Spleen (tissue), 11 donors: ENCODE measurements at regions not wholly inside any gene's neighbourhood (a gene's known extent, or its start where the extent isn't known, plus 50 kb on each side); places are given as distances from the start of the nearest gene placed in this dataset.

Experiments
- DNase-seq: peaks from one replicate; pipeline ENCODE4 v3.0.0-alpha.2; 2020
- H3K27ac ChIP-seq, 8 donors: fragments of 200-600 bp; sonication (generic) in 7 of 8; 1 replicate in 4 of 8; 2 replicates in 4 of 8; pipeline versions ENCODE4 v1.5.0 to v1.8.0; 2016 to 2021; ENCODE audit warnings: inconsistent platforms in 4 of 8, mild to moderate bottlenecking in 4 of 8, moderate library complexity in 1 of 8
- H3K27me3 ChIP-seq, 7 donors: fragments of 200-600 bp; sonication (generic) in 6 of 7; replicated peaks in 1 of 7; 1 replicate in 4 of 7; 2 replicates in 3 of 7; pipeline versions ENCODE4 v1.5.0 to v1.8.0; 2016 to 2021; ENCODE audit warnings: inconsistent platforms in 3 of 7, mild to moderate bottlenecking in 1 of 7
- H3K36me3 ChIP-seq, 6 donors: fragments of 200-600 bp; sonication (generic) in 5 of 6; 1 replicate in 4 of 6; 2 replicates in 2 of 6; pipeline versions ENCODE4 v1.5.0 to v1.8.0; 2016 to 2021; ENCODE audit warnings: inconsistent platforms in 2 of 6
- H3K4me1 ChIP-seq, 6 donors: fragments of 200-600 bp; sonication (generic) in 5 of 6; 1 replicate in 3 of 6; 2 replicates in 3 of 6; pipeline versions ENCODE4 v1.5.0 to v1.8.0; 2016 to 2021; ENCODE audit warnings: inconsistent platforms in 3 of 6
- H3K4me3 ChIP-seq, 8 donors: fragments of 200-600 bp; sonication (generic) in 7 of 8; 1 replicate in 4 of 8; 2 replicates in 4 of 8; pipeline versions ENCODE4 v1.5.0 to v1.8.0; 2016 to 2021; ENCODE audit warnings: inconsistent platforms in 4 of 8, mild to moderate bottlenecking in 4 of 8, moderate library complexity in 2 of 8
- H3K9me3 ChIP-seq, 8 donors: fragments of 200-600 bp; sonication (generic) in 7 of 8; 1 replicate in 4 of 8; 2 replicates in 4 of 8; pipeline versions ENCODE4 v1.5.0 to v1.8.0; 2016 to 2021; ENCODE audit warnings: inconsistent platforms in 4 of 8
- POLR2A ChIP-seq, 3 donors: fragments of 450-650 bp; IDR thresholded peaks; one replicate each; pipeline ENCODE4 v1.5.1; 2017; ENCODE audit warnings: antibody characterized with exemption in 3 of 3, mild to moderate bottlenecking in 1 of 3
- POLR2AphosphoS5 ChIP-seq, 3 donors: sonication (generic); formaldehyde crosslinking; IDR thresholded peaks; one replicate each; pipeline ENCODE4 v1.5.1; 2017; ENCODE audit warnings: antibody characterized with exemption in 3 of 3
- WGBS, 5 donors: extraction: QIAGEN DNeasy Blood & Tissue Kit in 3 of 5; methylation state at CpG; one replicate each; pipeline versions ENCODE4 v1.1.5 to v1.1.7; 2013 to 2018; 5-methylcytosine and 5-hydroxymethylcytosine counted together
- intact Hi-C: fragments of 100-400 bp; cut with DNase I; formaldehyde crosslinking; loops from one replicate; pipeline ENCODE4 v1.15.0; 2023; ENCODE audit warnings: low total_unique reads
- TF ChIP-seq, protein P1 (sequence below), 11 experiments: fragments of 200-600 bp in 7 of 11; fragments of 450-650 bp in 4 of 11; sonication (generic) in 4 of 11; IDR thresholded peaks in 8 of 11; conservative IDR thresholded peaks in 3 of 11; 1 replicate in 7 of 11; 2 replicates in 4 of 11; pipeline versions ENCODE4 v1.4.0 to v1.8.0; 2016 to 2021; ENCODE audit warnings: antibody characterized with exemption in 11 of 11, inconsistent platforms in 4 of 11, mild to moderate bottlenecking in 1 of 11
- donor health status: healthy with polysubstance abuse.
- donor health status: DM: no; HTN: no; CAD: no; lungs with moderate emphysema.
- donor health status: DM: no; HTN: no; CAD: no.
- donor health status: Bipolar disorder and iron deficiency.
- donor health status: healthy.
- donor health status: DM: no; HTN: no; CAD: no.
- donor health status: DM: yes; HTN: yes; CAD: no.

DNA sequence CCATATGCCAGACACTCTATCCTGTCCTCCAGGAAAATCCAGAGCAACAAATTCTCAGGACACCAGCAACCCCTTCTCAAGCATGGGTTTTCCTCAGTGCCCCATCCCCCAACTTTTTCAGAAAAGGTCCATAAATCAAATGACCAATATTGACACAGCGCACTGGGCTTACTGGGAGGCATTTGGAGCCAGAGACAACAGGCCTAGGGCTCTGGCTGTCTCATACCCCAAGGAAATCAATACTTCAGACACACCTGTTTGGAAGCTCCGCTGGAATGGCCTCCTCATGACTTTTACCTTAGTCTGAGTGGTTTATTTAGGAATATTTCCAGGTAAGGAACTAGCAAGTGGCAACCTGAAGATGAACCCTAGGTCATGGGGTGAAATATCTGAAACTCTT, 66.9 kb upstream of the TNR start:
- no peak for DNase-seq
- Histone ChIP-seq H3K36me3 (no peaks in the 10 kb centered on the region), H3K27me3 (peaks cover 0 to 8% (median 0%) of the 10 kb centered on the region in 7 donors), H3K9me3 (peaks cover 0 to 9% (median 0%) of the 10 kb centered on the region in 8 donors), H3K27ac (no peak overlapping the region), H3K4me1 (no peaks in the 10 kb centered on the region), H3K4me3 (no peak overlapping the region)
- 80 to 90% (median 86%) methylated on average over 2 of the region's 2 CpGs for WGBS, 5 donors
- TF ChIP-seq, protein P1, sequence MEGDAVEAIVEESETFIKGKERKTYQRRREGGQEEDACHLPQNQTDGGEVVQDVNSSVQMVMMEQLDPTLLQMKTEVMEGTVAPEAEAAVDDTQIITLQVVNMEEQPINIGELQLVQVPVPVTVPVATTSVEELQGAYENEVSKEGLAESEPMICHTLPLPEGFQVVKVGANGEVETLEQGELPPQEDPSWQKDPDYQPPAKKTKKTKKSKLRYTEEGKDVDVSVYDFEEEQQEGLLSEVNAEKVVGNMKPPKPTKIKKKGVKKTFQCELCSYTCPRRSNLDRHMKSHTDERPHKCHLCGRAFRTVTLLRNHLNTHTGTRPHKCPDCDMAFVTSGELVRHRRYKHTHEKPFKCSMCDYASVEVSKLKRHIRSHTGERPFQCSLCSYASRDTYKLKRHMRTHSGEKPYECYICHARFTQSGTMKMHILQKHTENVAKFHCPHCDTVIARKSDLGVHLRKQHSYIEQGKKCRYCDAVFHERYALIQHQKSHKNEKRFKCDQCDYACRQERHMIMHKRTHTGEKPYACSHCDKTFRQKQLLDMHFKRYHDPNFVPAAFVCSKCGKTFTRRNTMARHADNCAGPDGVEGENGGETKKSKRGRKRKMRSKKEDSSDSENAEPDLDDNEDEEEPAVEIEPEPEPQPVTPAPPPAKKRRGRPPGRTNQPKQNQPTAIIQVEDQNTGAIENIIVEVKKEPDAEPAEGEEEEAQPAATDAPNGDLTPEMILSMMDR (IDR thresholded peaks at IDR 0.05 in 8 of 11, conservative IDR thresholded peaks at IDR 0.05 in 3 of 11) = no peak
- TF ChIP-seq POLR2A (IDR thresholded peaks at IDR 0.05) = no peak
- no peak for TF ChIP-seq POLR2AphosphoS5 (IDR thresholded peaks at IDR 0.05)
- intact Hi-C loops = no loop called here

DNA sequence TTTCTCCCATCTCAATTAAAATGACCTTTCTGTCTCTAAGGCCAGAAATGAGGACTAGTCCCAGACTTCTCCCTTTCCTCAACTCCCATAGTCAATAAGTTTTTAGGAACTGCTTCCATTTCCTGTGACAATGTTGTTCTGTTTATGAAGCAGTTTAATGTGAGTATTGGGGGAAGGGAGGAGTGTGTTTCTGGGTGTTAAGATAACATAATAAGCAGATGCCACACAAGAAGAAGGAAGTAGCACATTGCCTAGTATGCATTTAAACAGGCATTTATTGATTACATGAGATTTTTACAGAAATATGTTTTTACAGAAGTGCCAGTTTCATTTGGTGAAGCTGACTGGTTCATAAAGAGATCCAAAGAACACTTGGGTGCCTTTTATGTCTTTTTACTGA, 65.6 kb upstream of the TNR start:
- no peak overlapping the region for H3K4me3 ChIP-seq
- DNase-seq = no peak

DNA sequence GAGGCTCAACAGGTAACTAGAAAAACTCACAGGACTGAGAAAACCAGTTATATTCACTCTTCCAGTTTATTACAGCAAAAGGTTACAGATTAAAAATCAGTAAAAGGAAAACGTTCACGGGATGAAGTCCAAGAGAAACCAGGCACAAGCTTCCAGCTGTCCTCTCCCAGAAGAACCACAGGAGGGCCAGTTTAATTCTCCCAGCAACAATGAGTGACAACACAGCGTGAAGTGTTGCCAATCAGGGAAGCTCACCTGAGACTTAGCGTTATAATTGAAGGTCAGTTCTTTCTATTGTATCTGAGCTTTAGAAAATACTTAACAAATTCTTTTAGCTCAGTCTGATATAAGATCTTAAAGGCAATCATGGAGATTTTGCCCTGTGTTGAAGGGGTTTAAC, 65.2 kb upstream of the TNR start:
- Histone ChIP-seq H3K27ac (no peak overlapping the region), H3K4me1 (no peaks in the 10 kb centered on the region), H3K9me3 (peaks cover 0 to 9% (median 0%) of the 10 kb centered on the region in 8 donors), H3K36me3 (no peaks in the 10 kb centered on the region), H3K4me3 (no peak overlapping the region), H3K27me3 (peaks cover 0 to 8% (median 0%) of the 10 kb centered on the region in 7 donors)
- DNase-seq = no peak
- WGBS, 5 donors = 58 to 80% (median 75%) methylated on average over 4 of the region's 4 CpGs
- TF ChIP-seq, protein P1 (IDR thresholded peaks at IDR 0.05 in 8 of 11, conservative IDR thresholded peaks at IDR 0.05 in 3 of 11) = no peak
- TF ChIP-seq POLR2A (IDR thresholded peaks at IDR 0.05) (no peak), POLR2AphosphoS5 (IDR thresholded peaks at IDR 0.05) (no peak)
- intact Hi-C loops = no loop called here

More for the DNA sequence above, 65.6 kb upstream of the TNR start:
- Histone ChIP-seq H3K27me3 (peaks cover 0 to 8% (median 0%) of the 10 kb centered on the region in 7 donors), H3K9me3 (peaks cover 0 to 9% (median 0%) of the 10 kb centered on the region in 8 donors), H3K27ac (no peak overlapping the region), H3K36me3 (no peaks in the 10 kb centered on the region), H3K4me1 (no peaks in the 10 kb centered on the region)
- intact Hi-C loops = no loop called here
- TF ChIP-seq POLR2AphosphoS5 (IDR thresholded peaks at IDR 0.05) (no peak), POLR2A (IDR thresholded peaks at IDR 0.05) (no peak)
- TF ChIP-seq, protein P1 (IDR thresholded peaks at IDR 0.05 in 8 of 11, conservative IDR thresholded peaks at IDR 0.05 in 3 of 11) = no peak

DNA sequence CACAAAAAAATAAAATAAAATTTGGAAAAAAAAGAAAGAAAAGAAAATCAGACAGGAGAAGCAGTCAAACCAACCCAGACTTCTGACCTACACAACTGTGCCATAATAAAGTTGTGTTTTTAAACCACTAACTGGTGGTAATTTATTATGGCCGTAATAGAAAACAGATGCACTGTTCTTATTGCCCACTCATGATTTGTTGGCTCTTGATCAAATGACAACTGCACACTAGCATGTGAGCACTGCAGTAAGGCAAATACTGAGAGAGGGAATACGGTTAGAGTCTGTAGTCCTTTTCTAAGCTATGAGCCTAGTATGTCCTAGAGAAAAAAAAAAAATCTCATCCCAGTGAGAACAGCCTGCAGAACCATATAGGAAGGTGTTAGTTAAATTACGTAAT, 61.2 kb upstream of the TNR start:
- Histone ChIP-seq H3K27ac (no peak overlapping the region), H3K9me3 (no peaks in the 10 kb centered on the region), H3K27me3 (peaks cover 0 to 6% (median 0%) of the 10 kb centered on the region in 7 donors), H3K36me3 (no peaks in the 10 kb centered on the region), H3K4me1 (no peaks in the 10 kb centered on the region), H3K4me3 (no peak overlapping the region)
- WGBS, 5 donors = 81 to 93% (median 85%) methylated on average over 3 of the region's 3 CpGs
- intact Hi-C loops = no loop called here
- TF ChIP-seq, protein P1 (IDR thresholded peaks at IDR 0.05 in 8 of 11, conservative IDR thresholded peaks at IDR 0.05 in 3 of 11) = no peak
- TF ChIP-seq POLR2A (IDR thresholded peaks at IDR 0.05) (no peak), POLR2AphosphoS5 (IDR thresholded peaks at IDR 0.05) (no peak)
- DNase-seq = no peak
